ENCODE measurements at regions not wholly inside any gene's neighbourhood (a gene's known extent, or its start where the extent isn't known, plus 50 kb on each side); places are given as distances from the start of the nearest gene placed in this dataset.
"Not testable (repeated sequence)": the region's sequence is repeated elsewhere in the genome, so short reads cannot be mapped to it uniquely, and the experiment has no call there.

DNA sequence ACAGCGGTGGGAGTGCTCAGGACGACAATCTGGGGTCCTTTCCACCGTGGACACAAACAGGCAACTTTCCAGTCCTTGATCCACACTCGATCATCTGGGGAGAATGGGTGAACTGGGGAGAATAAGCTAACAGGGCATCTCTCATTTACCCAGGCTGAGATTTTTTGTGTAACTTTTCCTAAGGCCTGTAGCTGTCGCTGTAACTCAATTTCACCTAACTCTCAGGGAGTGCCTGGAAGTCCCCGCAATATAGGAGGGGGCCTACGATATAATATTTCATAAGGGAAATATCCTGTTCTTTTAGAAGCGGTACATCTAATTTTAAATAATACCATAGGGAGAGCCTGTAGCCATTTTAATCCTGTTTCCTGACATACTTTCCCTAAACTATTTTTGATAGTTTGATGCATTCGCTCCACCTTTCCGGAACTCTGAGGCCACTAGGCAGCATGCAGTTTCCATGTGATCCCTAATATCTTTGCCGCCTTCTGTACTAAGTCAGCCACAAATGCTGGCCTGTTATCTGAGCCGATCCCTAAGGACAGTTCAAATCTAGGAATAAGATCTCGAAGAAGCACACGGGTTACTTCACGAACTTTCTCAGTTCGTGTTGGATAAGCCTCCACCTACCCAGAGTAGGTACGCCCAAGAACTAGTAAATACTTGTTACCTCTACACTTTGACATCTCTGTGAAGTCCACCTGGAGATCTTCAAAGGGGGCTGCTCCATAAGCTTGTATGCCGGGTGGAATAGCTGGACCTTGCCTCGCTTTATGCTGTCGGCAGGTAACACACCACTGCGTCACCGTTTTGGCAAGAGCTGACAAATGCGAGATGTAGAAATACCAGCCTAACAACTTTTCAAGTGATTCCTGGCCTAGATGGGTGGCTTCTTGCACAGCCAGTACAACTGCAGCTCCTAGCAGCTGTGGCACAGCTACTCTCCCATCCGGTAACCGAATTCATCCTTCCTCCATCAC, 155.7 kb downstream of the UNC93B1 start:
- POLR2A ChIA-PET; H3K36me3 ChIP-seq (replicated peaks in 1 of 2; ENCODE audit: control extremely low read depth in 1 of 2, control insufficient read depth in 1 of 2, extremely low read depth in 1 of 2, insufficient read depth in 2 of 2, low read length in 1 of 2); DNase-seq; H3K4me3 Mint-ChIP-seq; ATAC-seq (ENCODE audit: low read depth); H3K4me1 Mint-ChIP-seq; H3K4me1 ChIP-seq (ENCODE audit: control insufficient read depth in 2 of 2, insufficient read depth in 2 of 2, low read length in 2 of 2); H3K4me3 ChIP-seq (ENCODE audit: control extremely low read depth in 1 of 5, extremely low read depth in 1 of 5, insufficient read depth in 1 of 5, low read depth in 2 of 5, low read length in 4 of 5); H3K79me2 ChIP-seq (ENCODE audit: control insufficient read depth, insufficient read depth, low read length); H3K27ac ChIP-seq (ENCODE audit: low read length in 2 of 2); H3K9me3 Mint-ChIP-seq (ENCODE audit: insufficient read depth); H3K27me3 ChIP-seq (replicated peaks in 1 of 4; ENCODE audit: control extremely low read depth in 1 of 4, control insufficient read depth in 3 of 4, insufficient read depth in 4 of 4, low read length in 3 of 4); intact Hi-C loops (cut with micrococcal nuclease); H4K20me1 ChIP-seq (ENCODE audit: control insufficient read depth, insufficient read depth, low read length, poor library complexity, severe bottlenecking); H3K9ac ChIP-seq (ENCODE audit: low read length); H3K9me3 ChIP-seq (ENCODE audit: control extremely low read depth in 1 of 3, control insufficient read depth in 2 of 3, insufficient read depth in 1 of 3, low read length in 2 of 3); H2AFZ ChIP-seq (ENCODE audit: insufficient read depth, low read depth, low read length, poor library complexity, severe bottlenecking); H3K27ac Mint-ChIP-seq; H3K4me2 ChIP-seq (replicated peaks; ENCODE audit: low read depth, low read length, poor library complexity, severe bottlenecking): not testable (repeated sequence)
- CTCF ChIA-PET: interaction anchor here (0.9 kb wide), 1 partner anchor 107 kb away, joined by 3 read pairs; no protein-coding TSS in a partner anchor
- peaks cover 23% of the 10 kb centered on the region for H3K27me3 Mint-ChIP-seq
- WGBS (ENCODE audit: insufficient coverage): 90% methylated on average over 11 of the region's 25 CpGs

DNA sequence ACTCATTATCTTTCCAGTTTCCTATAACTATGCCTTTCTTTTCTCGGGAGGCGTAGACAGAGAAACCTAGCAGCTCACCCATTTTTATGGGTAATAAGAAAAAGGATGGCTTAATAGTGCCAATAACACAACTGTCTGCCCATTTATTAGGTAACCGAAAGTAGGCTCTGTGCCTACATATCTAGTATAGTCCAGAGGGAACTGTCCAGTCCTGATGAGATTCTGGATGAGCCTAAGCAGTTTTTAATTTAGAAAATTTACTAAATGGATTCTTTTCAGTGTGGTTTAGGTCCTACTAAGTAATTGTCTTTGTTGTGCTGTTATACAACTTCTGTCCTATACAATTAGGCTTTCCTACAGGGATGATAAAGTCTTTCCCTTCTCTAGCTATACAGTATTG, 157.6 kb downstream of the UNC93B1 start:
- H3K4me3 Mint-ChIP-seq; H3K27me3 ChIP-seq (replicated peaks in 1 of 4; ENCODE audit: control extremely low read depth in 1 of 4, control insufficient read depth in 3 of 4, insufficient read depth in 4 of 4, low read length in 3 of 4); DNase-seq; H3K36me3 ChIP-seq (replicated peaks in 1 of 2; ENCODE audit: control extremely low read depth in 1 of 2, control insufficient read depth in 1 of 2, extremely low read depth in 1 of 2, insufficient read depth in 2 of 2, low read length in 1 of 2); POLR2A ChIA-PET; H2AFZ ChIP-seq (ENCODE audit: insufficient read depth, low read depth, low read length, poor library complexity, severe bottlenecking); H3K4me3 ChIP-seq (ENCODE audit: control extremely low read depth in 1 of 5, extremely low read depth in 1 of 5, insufficient read depth in 1 of 5, low read depth in 2 of 5, low read length in 4 of 5); H3K4me1 Mint-ChIP-seq; H3K79me2 ChIP-seq (ENCODE audit: control insufficient read depth, insufficient read depth, low read length); H3K4me2 ChIP-seq (replicated peaks; ENCODE audit: low read depth, low read length, poor library complexity, severe bottlenecking); CTCF ChIA-PET; H3K4me1 ChIP-seq (ENCODE audit: control insufficient read depth in 2 of 2, insufficient read depth in 2 of 2, low read length in 2 of 2); H4K20me1 ChIP-seq (ENCODE audit: control insufficient read depth, insufficient read depth, low read length, poor library complexity, severe bottlenecking); H3K9ac ChIP-seq (ENCODE audit: low read length); ATAC-seq (ENCODE audit: low read depth); intact Hi-C loops (cut with micrococcal nuclease); H3K27ac Mint-ChIP-seq; H3K9me3 ChIP-seq (ENCODE audit: control extremely low read depth in 1 of 3, control insufficient read depth in 2 of 3, insufficient read depth in 1 of 3, low read length in 2 of 3); H3K27ac ChIP-seq (ENCODE audit: low read length in 2 of 2); H3K9me3 Mint-ChIP-seq (ENCODE audit: insufficient read depth): not testable (repeated sequence)
- WGBS (ENCODE audit: insufficient coverage): no CpG with 5 or more reads among the region's 3 CpGs
- H3K27me3 Mint-ChIP-seq: peaks cover 12% of the 10 kb centered on the region

DNA sequence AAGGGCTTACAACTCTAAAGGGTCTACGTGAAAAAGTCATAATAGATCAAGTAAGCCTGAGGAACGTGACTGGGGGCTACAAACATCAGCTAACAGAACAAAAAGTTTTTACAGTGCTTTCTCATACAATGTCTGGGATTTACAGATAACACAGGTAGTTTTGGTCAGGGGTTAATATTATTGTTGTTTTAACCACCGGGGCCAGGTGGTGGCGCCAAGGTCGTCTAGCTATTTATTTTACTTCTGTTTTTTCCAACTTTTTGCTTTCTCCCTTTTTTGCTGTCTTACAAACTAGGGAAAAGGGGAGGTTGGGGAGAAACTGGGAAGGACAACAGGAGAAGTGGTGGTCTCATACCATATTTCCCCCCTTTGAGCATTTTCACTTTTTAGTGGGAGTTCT, 158.6 kb downstream of the UNC93B1 start:
- H3K9me3 ChIP-seq (ENCODE audit: control extremely low read depth in 1 of 3, control insufficient read depth in 2 of 3, insufficient read depth in 1 of 3, low read length in 2 of 3); H3K4me1 ChIP-seq (ENCODE audit: control insufficient read depth in 2 of 2, insufficient read depth in 2 of 2, low read length in 2 of 2); H3K4me3 Mint-ChIP-seq; H4K20me1 ChIP-seq (ENCODE audit: control insufficient read depth, insufficient read depth, low read length, poor library complexity, severe bottlenecking); intact Hi-C loops (cut with micrococcal nuclease); POLR2A ChIA-PET; DNase-seq; H2AFZ ChIP-seq (ENCODE audit: insufficient read depth, low read depth, low read length, poor library complexity, severe bottlenecking); H3K4me2 ChIP-seq (replicated peaks; ENCODE audit: low read depth, low read length, poor library complexity, severe bottlenecking); H3K36me3 ChIP-seq (replicated peaks in 1 of 2; ENCODE audit: control extremely low read depth in 1 of 2, control insufficient read depth in 1 of 2, extremely low read depth in 1 of 2, insufficient read depth in 2 of 2, low read length in 1 of 2); H3K9ac ChIP-seq (ENCODE audit: low read length); H3K4me1 Mint-ChIP-seq; H3K9me3 Mint-ChIP-seq (ENCODE audit: insufficient read depth); H3K27ac ChIP-seq (ENCODE audit: low read length in 2 of 2); ATAC-seq (ENCODE audit: low read depth); H3K4me3 ChIP-seq (ENCODE audit: control extremely low read depth in 1 of 5, extremely low read depth in 1 of 5, insufficient read depth in 1 of 5, low read depth in 2 of 5, low read length in 4 of 5); H3K27ac Mint-ChIP-seq; H3K79me2 ChIP-seq (ENCODE audit: control insufficient read depth, insufficient read depth, low read length); CTCF ChIA-PET; H3K27me3 ChIP-seq (replicated peaks in 1 of 4; ENCODE audit: control extremely low read depth in 1 of 4, control insufficient read depth in 3 of 4, insufficient read depth in 4 of 4, low read length in 3 of 4): not testable (repeated sequence)
- H3K27me3 Mint-ChIP-seq: peaks cover 12% of the 10 kb centered on the region
- WGBS (ENCODE audit: insufficient coverage): no CpG with 5 or more reads among the region's 5 CpGs

DNA sequence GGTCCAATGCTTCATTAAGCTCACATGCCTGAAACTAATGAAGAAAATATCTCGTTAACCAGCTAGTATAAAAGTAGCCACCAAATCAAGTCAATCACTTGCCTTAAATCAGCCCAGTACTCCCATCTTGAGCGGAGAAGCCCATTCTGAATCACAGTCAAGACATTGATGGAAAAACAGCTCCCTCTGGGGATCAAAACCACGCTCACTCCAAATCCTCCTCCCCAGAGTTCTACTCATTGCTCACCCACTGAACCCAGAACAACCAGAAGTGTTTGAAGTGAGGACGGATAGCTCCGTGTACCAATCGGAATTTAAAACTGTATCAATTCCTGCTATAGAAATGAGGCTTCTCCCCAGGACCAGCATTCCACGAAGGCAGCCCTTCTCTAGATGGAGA, 163.3 kb downstream of the UNC93B1 start:
- intact Hi-C loops (cut with micrococcal nuclease); CTCF ChIA-PET; H3K9me3 ChIP-seq (ENCODE audit: control extremely low read depth in 1 of 3, control insufficient read depth in 2 of 3, insufficient read depth in 1 of 3, low read length in 2 of 3); H3K36me3 ChIP-seq (replicated peaks in 1 of 2; ENCODE audit: control extremely low read depth in 1 of 2, control insufficient read depth in 1 of 2, extremely low read depth in 1 of 2, insufficient read depth in 2 of 2, low read length in 1 of 2); H3K9ac ChIP-seq (ENCODE audit: low read length); H3K27ac ChIP-seq (ENCODE audit: low read length in 2 of 2); H3K27me3 ChIP-seq (replicated peaks in 1 of 4; ENCODE audit: control extremely low read depth in 1 of 4, control insufficient read depth in 3 of 4, insufficient read depth in 4 of 4, low read length in 3 of 4); H3K4me1 Mint-ChIP-seq; H3K4me3 Mint-ChIP-seq; DNase-seq; H3K4me2 ChIP-seq (replicated peaks; ENCODE audit: low read depth, low read length, poor library complexity, severe bottlenecking); H2AFZ ChIP-seq (ENCODE audit: insufficient read depth, low read depth, low read length, poor library complexity, severe bottlenecking); ATAC-seq (ENCODE audit: low read depth); H3K27ac Mint-ChIP-seq; H3K9me3 Mint-ChIP-seq (ENCODE audit: insufficient read depth); H3K79me2 ChIP-seq (ENCODE audit: control insufficient read depth, insufficient read depth, low read length); H4K20me1 ChIP-seq (ENCODE audit: control insufficient read depth, insufficient read depth, low read length, poor library complexity, severe bottlenecking); H3K4me3 ChIP-seq (ENCODE audit: control extremely low read depth in 1 of 5, extremely low read depth in 1 of 5, insufficient read depth in 1 of 5, low read depth in 2 of 5, low read length in 4 of 5); H3K4me1 ChIP-seq (ENCODE audit: control insufficient read depth in 2 of 2, insufficient read depth in 2 of 2, low read length in 2 of 2); POLR2A ChIA-PET; H3K27me3 Mint-ChIP-seq: not testable (repeated sequence)
- WGBS (ENCODE audit: insufficient coverage): no CpG with 5 or more reads among the region's 7 CpGs
